Right renal pelvis (tissue), 4 donors: ENCODE measurements at regions not wholly inside any gene's neighbourhood (a gene's known extent, or its start where the extent isn't known, plus 50 kb on each side); places are given as distances from the start of the nearest gene placed in this dataset.

ENCODE experiments used
- DNase-seq, 4 donors: peaks; one replicate each; pipeline ENCODE4 v3.0.0-alpha.2; 2013; ENCODE audit warnings: low read depth in 4 of 4, low spot score in 3 of 4, missing footprints in 1 of 4

DNA sequence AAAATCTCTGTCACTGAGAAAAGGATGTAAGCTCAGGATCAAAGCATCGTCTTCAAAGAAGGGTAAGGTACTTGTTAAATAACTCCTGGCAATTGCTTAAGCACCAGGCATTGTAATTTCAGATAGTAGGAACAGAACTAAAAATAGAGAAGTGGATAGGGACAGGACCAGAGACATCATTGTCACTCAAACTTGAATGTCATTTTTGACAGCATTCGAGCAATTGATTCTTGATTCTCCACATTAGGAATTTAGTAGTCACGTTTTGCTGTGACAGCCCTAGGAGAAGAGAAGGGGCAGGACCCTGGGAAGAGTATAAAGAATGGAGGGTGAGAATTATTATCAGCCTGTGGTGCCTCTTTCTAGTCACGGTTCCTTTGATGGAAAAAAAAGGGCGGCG lies 50.1 kb upstream of the BACH2 start:
- DNase-seq: no peak
